ENCODE measurements at regions not wholly inside any gene's neighbourhood (a gene's known extent, or its start where the extent isn't known, plus 50 kb on each side); places are given as distances from the start of the nearest gene placed in this dataset.

GRCh38 chr9:81431641-81432040 lies 257.7 kb downstream of the TLE1 start:
- TF ChIP-seq CTCF (IDR thresholded peaks at IDR 0.05): no peak
- no peak for TF ChIP-seq POLR2A (IDR thresholded peaks at IDR 0.05)
- TF ChIP-seq EP300 (IDR thresholded peaks at IDR 0.05): no peak
